Smooth muscle cell (in vitro differentiated cells): ENCODE measurements at regions not wholly inside any gene's neighbourhood (a gene's known extent, or its start where the extent isn't known, plus 50 kb on each side); places are given as distances from the start of the nearest gene placed in this dataset.

Source experiments
- DNase-seq: peaks from one replicate; lab custom pipeline; 2025; ENCODE audit not compliant: unreplicated experiment; lab: John Stamatoyannopoulos, UW
- H2AFZ ChIP-seq: fragments of 200-600 bp; sonication (generic); 2 replicates; pipeline ENCODE4 v1.6.0; 2016; ENCODE audit warnings: antibody characterized with exemption, low read depth, mild to moderate bottlenecking
- H3F3A ChIP-seq: fragments of 200-600 bp; sonication (generic); 2 replicates; pipeline ENCODE4 v1.6.0; 2017; ENCODE audit warnings: antibody characterized with exemption, low read depth
- H3K27ac ChIP-seq: fragments of 200-600 bp; sonication (generic); 2 replicates; pipeline ENCODE4 v1.5.1; 2016; ENCODE audit warnings: low read depth, mild to moderate bottlenecking
- H3K27me3 ChIP-seq: fragments of 200-600 bp; sonication (generic); 2 replicates; pipeline ENCODE4 v1.6.1; 2016; ENCODE audit warnings: low read depth, mild to moderate bottlenecking
- H3K36me3 ChIP-seq: fragments of 200-600 bp; sonication (generic); 2 replicates; pipeline ENCODE4 v1.5.1; 2016; ENCODE audit warnings: low read depth
- H3K4me1 ChIP-seq: fragments of 200-600 bp; sonication (generic); 2 replicates; pipeline ENCODE4 v1.5.1; 2016; ENCODE audit warnings: low read depth
- H3K4me2 ChIP-seq: fragments of 200-600 bp; sonication (generic); 2 replicates; pipeline ENCODE4 v1.6.0; 2016; ENCODE audit warnings: mild to moderate bottlenecking
- H3K4me3 ChIP-seq: fragments of 200-600 bp; sonication (generic); 2 replicates; pipeline ENCODE4 v1.5.1; 2016; ENCODE audit warnings: mild to moderate bottlenecking
- H3K79me2 ChIP-seq: fragments of 200-600 bp; sonication (generic); 2 replicates; pipeline ENCODE4 v1.6.0; 2016; ENCODE audit warnings: low read depth, mild to moderate bottlenecking
- H3K9ac ChIP-seq: fragments of 200-600 bp; sonication (generic); 2 replicates; pipeline ENCODE4 v1.6.0; 2016; ENCODE audit warnings: low read depth
- H3K9me3 ChIP-seq: fragments of 200-600 bp; sonication (generic); replicated peaks from 2 replicates; pipeline ENCODE4 v1.5.1; 2016; ENCODE audit warnings: low read depth
- H4K20me1 ChIP-seq: fragments of 200-600 bp; sonication (generic); 2 replicates; pipeline ENCODE4 v1.6.0; 2016; ENCODE audit warnings: low read depth
- CTCF ChIP-seq: fragments of 200-600 bp; sonication (generic); IDR thresholded peaks from 2 replicates; pipeline ENCODE4 v1.5.1; 2017; ENCODE audit warnings: borderline replicate concordance, mild to moderate bottlenecking, antibody characterized with exemption; ENCODE audit not compliant: insufficient read depth, poor library complexity, severe bottlenecking
- WGBS: methylation state at CpG from one replicate; pipeline ENCODE4 v1.1.7; 2016; ENCODE audit warnings: low lambda C conversion rate; 5-methylcytosine and 5-hydroxymethylcytosine counted together

- Histone ChIP-seq H3K4me2 (no peak overlapping the region), H3K4me1 (no peaks in the 10 kb centered on the region), H3K4me3 (no peak overlapping the region), H3K27ac (no peak overlapping the region), H3K27me3 (no peaks in the 10 kb centered on the region), H4K20me1 (no peaks in the 10 kb centered on the region), H3F3A (no peaks in the 10 kb centered on the region), H3K9ac (no peak overlapping the region), H3K36me3 (no peaks in the 10 kb centered on the region), H2AFZ (no peak overlapping the region), H3K79me2 (no peaks in the 10 kb centered on the region), H3K9me3 (no peaks in the 10 kb centered on the region)
- DNase-seq = no peak
- TF ChIP-seq CTCF = no peak
- WGBS = 0% methylated on average over 1 of the region's 1 CpG
These were observed 511.0 kb upstream of the TLE4 start for GRCh38 chr9:79060766-79061165.

- Histone ChIP-seq H3K27me3 (no peaks in the 10 kb centered on the region), H3K36me3 (no peaks in the 10 kb centered on the region), H3K27ac (no peak overlapping the region), H3F3A (no peaks in the 10 kb centered on the region), H2AFZ (no peak overlapping the region), H3K9ac (no peak overlapping the region), H3K4me1 (no peaks in the 10 kb centered on the region), H3K79me2 (no peaks in the 10 kb centered on the region), H3K9me3 (no peaks in the 10 kb centered on the region), H3K4me2 (no peak overlapping the region), H3K4me3 (no peak overlapping the region), H4K20me1 (no peaks in the 10 kb centered on the region)
- DNase-seq = no peak
- 95% methylated on average over 7 of the region's 7 CpGs for WGBS
- TF ChIP-seq CTCF = no peak
These were observed 509.8 kb upstream of the TLE4 start for GRCh38 chr9:79061752-79062616.

- no peak for TF ChIP-seq CTCF
- Histone ChIP-seq H2AFZ (no peak overlapping the region), H3K9me3 (no peaks in the 10 kb centered on the region), H3K27ac (no peak overlapping the region), H3K9ac (no peak overlapping the region), H3K79me2 (no peaks in the 10 kb centered on the region), H3K4me2 (no peak overlapping the region), H3K27me3 (no peaks in the 10 kb centered on the region), H3K4me1 (no peaks in the 10 kb centered on the region), H3K4me3 (no peak overlapping the region), H4K20me1 (no peaks in the 10 kb centered on the region), H3K36me3 (no peaks in the 10 kb centered on the region), H3F3A (no peaks in the 10 kb centered on the region)
- WGBS = 94% methylated on average over 3 of the region's 3 CpGs
- DNase-seq = no peak
These were observed 498.6 kb upstream of the TLE4 start for GRCh38 chr9:79073201-79073600.

GRCh38 chr9:79080536-79080935, 491.2 kb upstream of the TLE4 start:
- H3K27me3 ChIP-seq = no peaks in the 10 kb centered on the region
- TF ChIP-seq CTCF = no peak
- no peaks in the 10 kb centered on the region for H3F3A ChIP-seq
- no peaks in the 10 kb centered on the region for H3K9me3 ChIP-seq
- no peak for DNase-seq
- no peak overlapping the region for H2AFZ ChIP-seq
- no peaks in the 10 kb centered on the region for H3K79me2 ChIP-seq
- no peak overlapping the region for H3K4me3 ChIP-seq
- no peak overlapping the region for H3K9ac ChIP-seq
- no peaks in the 10 kb centered on the region for H3K36me3 ChIP-seq
- 6% methylated on average over 2 of the region's 2 CpGs for WGBS
- no peaks in the 10 kb centered on the region for H4K20me1 ChIP-seq
- peak overlapping the region; percentile 25 for H3K4me2 ChIP-seq
- H3K27ac ChIP-seq = no peak overlapping the region
- peaks cover 6% of the 10 kb centered on the region for H3K4me1 ChIP-seq
